ENCODE measurements at regions not wholly inside any gene's neighbourhood (a gene's known extent, or its start where the extent isn't known, plus 50 kb on each side); places are given as distances from the start of the nearest gene placed in this dataset.

- TF ChIP-seq PRDM15 (CRISPR knock-in tag; IDR thresholded peaks at IDR 0.05) (no peak), FOXM1 (IDR thresholded peaks at IDR 0.05; ENCODE audit: low read depth, low read length) (no peak)
- TF ChIP-seq, protein P1, sequence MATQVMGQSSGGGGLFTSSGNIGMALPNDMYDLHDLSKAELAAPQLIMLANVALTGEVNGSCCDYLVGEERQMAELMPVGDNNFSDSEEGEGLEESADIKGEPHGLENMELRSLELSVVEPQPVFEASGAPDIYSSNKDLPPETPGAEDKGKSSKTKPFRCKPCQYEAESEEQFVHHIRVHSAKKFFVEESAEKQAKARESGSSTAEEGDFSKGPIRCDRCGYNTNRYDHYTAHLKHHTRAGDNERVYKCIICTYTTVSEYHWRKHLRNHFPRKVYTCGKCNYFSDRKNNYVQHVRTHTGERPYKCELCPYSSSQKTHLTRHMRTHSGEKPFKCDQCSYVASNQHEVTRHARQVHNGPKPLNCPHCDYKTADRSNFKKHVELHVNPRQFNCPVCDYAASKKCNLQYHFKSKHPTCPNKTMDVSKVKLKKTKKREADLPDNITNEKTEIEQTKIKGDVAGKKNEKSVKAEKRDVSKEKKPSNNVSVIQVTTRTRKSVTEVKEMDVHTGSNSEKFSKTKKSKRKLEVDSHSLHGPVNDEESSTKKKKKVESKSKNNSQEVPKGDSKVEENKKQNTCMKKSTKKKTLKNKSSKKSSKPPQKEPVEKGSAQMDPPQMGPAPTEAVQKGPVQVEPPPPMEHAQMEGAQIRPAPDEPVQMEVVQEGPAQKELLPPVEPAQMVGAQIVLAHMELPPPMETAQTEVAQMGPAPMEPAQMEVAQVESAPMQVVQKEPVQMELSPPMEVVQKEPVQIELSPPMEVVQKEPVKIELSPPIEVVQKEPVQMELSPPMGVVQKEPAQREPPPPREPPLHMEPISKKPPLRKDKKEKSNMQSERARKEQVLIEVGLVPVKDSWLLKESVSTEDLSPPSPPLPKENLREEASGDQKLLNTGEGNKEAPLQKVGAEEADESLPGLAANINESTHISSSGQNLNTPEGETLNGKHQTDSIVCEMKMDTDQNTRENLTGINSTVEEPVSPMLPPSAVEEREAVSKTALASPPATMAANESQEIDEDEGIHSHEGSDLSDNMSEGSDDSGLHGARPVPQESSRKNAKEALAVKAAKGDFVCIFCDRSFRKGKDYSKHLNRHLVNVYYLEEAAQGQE (IDR thresholded peaks at IDR 0.05; ENCODE audit: low read depth, low read length) = no peak
These were observed 234.2 kb downstream of the TRIM36 start (continued) for GRCh38 chr5:114935490-114935889.

DNA sequence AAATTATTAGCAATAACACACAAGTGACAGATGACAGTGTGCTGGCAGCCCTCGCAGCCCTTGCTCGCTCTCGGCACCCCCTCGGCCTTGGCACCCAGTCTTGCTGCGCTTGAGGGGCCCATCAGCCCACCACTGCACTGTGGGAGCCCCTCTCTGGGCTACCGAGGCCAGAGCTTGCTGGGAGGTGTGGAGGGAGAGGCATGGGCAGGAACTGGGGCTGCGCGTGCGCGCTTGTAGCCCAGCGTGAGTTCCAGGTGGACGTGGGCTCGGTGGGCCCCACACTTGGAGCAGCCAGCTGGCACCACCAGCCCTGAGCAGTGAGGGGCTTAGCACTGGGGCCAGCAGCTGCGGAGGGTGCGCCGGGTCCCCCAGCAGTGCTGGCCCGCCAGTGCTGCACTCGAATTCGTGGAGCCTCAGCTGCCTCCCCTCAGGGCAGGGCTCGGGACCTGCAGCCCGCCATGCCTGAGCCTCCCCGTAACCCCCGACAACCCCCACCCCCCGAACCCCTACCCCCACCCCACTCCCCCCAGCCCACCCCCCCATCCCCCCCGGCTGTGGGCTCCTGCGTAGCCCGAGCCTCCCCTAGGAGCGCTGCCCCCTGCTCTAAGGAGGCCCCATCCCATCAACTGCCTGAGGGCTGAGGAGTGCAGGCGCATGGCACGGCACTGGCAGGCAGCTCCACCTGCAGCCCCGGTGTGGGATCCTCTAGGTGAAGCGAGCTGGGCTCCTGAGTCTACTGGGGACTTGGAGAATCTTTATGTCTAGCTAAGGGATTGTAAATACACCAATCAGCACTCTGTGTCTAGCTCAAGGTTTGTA is 240.9 kb downstream of the TRIM36 start:
- H2AFZ ChIP-seq (ENCODE audit: control insufficient read depth, low read depth, low read length) = no peak overlapping the region
- no peak for TF ChIP-seq ZNF217 (IDR thresholded peaks at IDR 0.05)
- peak; percentile 32 for TF ChIP-seq BCL3 (IDR thresholded peaks at IDR 0.05; ENCODE audit: borderline replicate concordance, insufficient read depth, low read depth, low read length, poor library complexity, severe bottlenecking)
- H4K20me1 ChIP-seq (ENCODE audit: control insufficient read depth, insufficient read depth) = no peaks in the 10 kb centered on the region
- no peak for FAIRE-seq
- no peaks in the 10 kb centered on the region for H3K79me2 ChIP-seq (ENCODE audit: control insufficient read depth, insufficient read depth, low read length)
- no TSS peak for BruUV-seq (replicated peaks)
- ChIA-PET SMC1A (ENCODE audit: uncharacterized antibody, unreplicated experiment) (no interaction called here), CTCF (no interaction called here), RAD21 (ENCODE audit: unreplicated experiment) (no interaction called here), POLR2A (no interaction called here)
- no peaks in the 10 kb centered on the region for H3K27me3 ChIP-seq (replicated peaks in 1 of 2; ENCODE audit: control insufficient read depth in 2 of 2, insufficient read depth in 2 of 2, low read length in 1 of 2)
- H3K9me3 ChIP-seq (replicated peaks; ENCODE audit: control insufficient read depth, insufficient read depth, low read length) = no peaks in the 10 kb centered on the region; the same call in 2 of the 3 replicates
- no peaks in the 10 kb centered on the region for H3K4me1 ChIP-seq (ENCODE audit: control insufficient read depth, insufficient read depth, low read length)
- DNase-seq (ENCODE audit: low read depth, low spot score) = no peak
- WGBS (ENCODE audit: insufficient coverage, insufficient replicate concordance, low lambda C conversion rate, missing lambda C conversion rate) = 63% methylated on average over 23 of the region's 32 CpGs
- H3K27ac ChIP-seq (ENCODE audit: control insufficient read depth, insufficient read depth) = no peak overlapping the region
- H3K4me3 ChIP-seq = no peak overlapping the region
- no peak for ATAC-seq
- no peak overlapping the region for H3K4me2 ChIP-seq (ENCODE audit: control insufficient read depth, insufficient read depth)
- intact Hi-C loops (cut with micrococcal nuclease; ENCODE audit: unreplicated experiment) = no loop called here
- in situ Hi-C loops (cut with MboI) = no loop called here
- H3K36me3 ChIP-seq (ENCODE audit: control insufficient read depth in 2 of 2, insufficient read depth in 2 of 2, low read length in 1 of 2) = no peaks in the 10 kb centered on the region
- H3K9ac ChIP-seq (ENCODE audit: control insufficient read depth, insufficient read depth, low read length) = no peak overlapping the region
